Activated T-cell treated with anti-CD3 and anti-CD28 coated beads for 24 hours (primary cell): ENCODE measurements at regions not wholly inside any gene's neighbourhood (a gene's known extent, or its start where the extent isn't known, plus 50 kb on each side); places are given as distances from the start of the nearest gene placed in this dataset.

Source experiments
- DNase-seq: peaks from one replicate; pipeline ENCODE4 v3.0.0-alpha.2; 2020; ENCODE audit warnings: low read depth

- DNase-seq = no peak
Observed at GRCh38 chr2:146665800-146666199, 1179.0 kb upstream of the ACVR2A start.

- no peak for DNase-seq
Observed at GRCh38 chr2:146661473-146662096, 1183.2 kb upstream of the ACVR2A start.

- no peak for DNase-seq
Observed at GRCh38 chr2:146659976-146660375, 1184.9 kb upstream of the ACVR2A start.

GRCh38 chr2:146652311-146652710 is 1192.5 kb upstream of the ACVR2A start:
- DNase-seq = no peak

- no peak for DNase-seq
Observed at GRCh38 chr2:146651361-146651760, 1193.5 kb upstream of the ACVR2A start.

GRCh38 chr2:146642066-146642465 is 1202.8 kb upstream of the ACVR2A start:
- no peak for DNase-seq

- no peak for DNase-seq
Observed at GRCh38 chr2:146634230-146635097, 1210.4 kb upstream of the ACVR2A start.

GRCh38 chr2:146633159-146633558 is 1211.7 kb upstream of the ACVR2A start:
- no peak for DNase-seq

- DNase-seq = no peak
Observed at GRCh38 chr2:146632707-146633106, 1212.1 kb upstream of the ACVR2A start.

GRCh38 chr2:146624430-146625160 is 1220.2 kb upstream of the ACVR2A start:
- no peak for DNase-seq

GRCh38 chr2:146623771-146624170 is 1221.1 kb upstream of the ACVR2A start:
- DNase-seq = no peak

GRCh38 chr2:146621656-146622055 is 1223.2 kb upstream of the ACVR2A start:
- DNase-seq = no peak

- no peak for DNase-seq
Observed at GRCh38 chr2:146615778-146616177, 1229.1 kb upstream of the ACVR2A start.

- no peak for DNase-seq
Observed at GRCh38 chr2:146608490-146608889, 1236.3 kb upstream of the ACVR2A start.

GRCh38 chr2:146604521-146604920 is 1240.3 kb upstream of the ACVR2A start:
- no peak for DNase-seq

GRCh38 chr2:146602856-146603255 is 1242.0 kb upstream of the ACVR2A start:
- no peak for DNase-seq

GRCh38 chr2:146602383-146602782 is 1242.4 kb upstream of the ACVR2A start:
- no peak for DNase-seq

GRCh38 chr2:146598791-146599190 is 1246.0 kb upstream of the ACVR2A start:
- no peak for DNase-seq

- DNase-seq = no peak
Observed at GRCh38 chr2:146597291-146597690, 1247.5 kb upstream of the ACVR2A start.

GRCh38 chr2:146591908-146592307 is 1252.9 kb upstream of the ACVR2A start:
- no peak for DNase-seq

GRCh38 chr2:146587291-146587713 is 1257.5 kb upstream of the ACVR2A start:
- DNase-seq = no peak

GRCh38 chr2:146584316-146584715 is 1260.5 kb upstream of the ACVR2A start:
- no peak for DNase-seq
